ENCODE measurements at regions not wholly inside any gene's neighbourhood (a gene's known extent, or its start where the extent isn't known, plus 50 kb on each side); places are given as distances from the start of the nearest gene placed in this dataset.

GRCh38 chr18:75836516-75836915, 409.0 kb upstream of the SMIM21 start:
- Histone ChIP-seq H3K79me2 (ENCODE audit: insufficient read depth, low read length) (no peaks in the 10 kb centered on the region), H3K27me3 (ENCODE audit: control insufficient read depth in 2 of 2, insufficient read depth in 2 of 2, low read length in 2 of 2) (no peaks in the 10 kb centered on the region), H4K20me1 (ENCODE audit: insufficient read depth, low read length) (no peaks in the 10 kb centered on the region), H3K27ac (ENCODE audit: low read depth in 1 of 2, low read length in 2 of 2) (no peak overlapping the region), H3K9ac (ENCODE audit: insufficient read depth, low read length, poor library complexity, severe bottlenecking) (no peak overlapping the region), H3K4me1 (ENCODE audit: control insufficient read depth in 1 of 2, insufficient read depth in 2 of 2, low read length in 2 of 2) (no peaks in the 10 kb centered on the region), H3K9me3 (replicated peaks in 1 of 2; ENCODE audit: control insufficient read depth in 1 of 2, insufficient read depth in 1 of 2, low read length in 2 of 2) (no peaks in the 10 kb centered on the region), H3K36me3 (replicated peaks in 1 of 2; ENCODE audit: control insufficient read depth in 1 of 2, insufficient read depth in 2 of 2, low read length in 2 of 2) (no peaks in the 10 kb centered on the region), H3K4me3 (replicated peaks in 1 of 3; ENCODE audit: low read depth in 2 of 3, low read length in 3 of 3) (no peak overlapping the region), H2AFZ (ENCODE audit: insufficient read depth, low read depth, low read length, poor library complexity, severe bottlenecking) (no peak overlapping the region), H3K4me2 (replicated peaks; ENCODE audit: extremely low read depth, low read length, poor library complexity, severe bottlenecking) (no peak overlapping the region)
- no CpG with 5 or more reads among the region's 2 CpGs for WGBS (ENCODE audit: insufficient coverage)
- H3K4me3 Mint-ChIP-seq, result no peak overlapping the region
- TF ChIP-seq, protein P1, sequence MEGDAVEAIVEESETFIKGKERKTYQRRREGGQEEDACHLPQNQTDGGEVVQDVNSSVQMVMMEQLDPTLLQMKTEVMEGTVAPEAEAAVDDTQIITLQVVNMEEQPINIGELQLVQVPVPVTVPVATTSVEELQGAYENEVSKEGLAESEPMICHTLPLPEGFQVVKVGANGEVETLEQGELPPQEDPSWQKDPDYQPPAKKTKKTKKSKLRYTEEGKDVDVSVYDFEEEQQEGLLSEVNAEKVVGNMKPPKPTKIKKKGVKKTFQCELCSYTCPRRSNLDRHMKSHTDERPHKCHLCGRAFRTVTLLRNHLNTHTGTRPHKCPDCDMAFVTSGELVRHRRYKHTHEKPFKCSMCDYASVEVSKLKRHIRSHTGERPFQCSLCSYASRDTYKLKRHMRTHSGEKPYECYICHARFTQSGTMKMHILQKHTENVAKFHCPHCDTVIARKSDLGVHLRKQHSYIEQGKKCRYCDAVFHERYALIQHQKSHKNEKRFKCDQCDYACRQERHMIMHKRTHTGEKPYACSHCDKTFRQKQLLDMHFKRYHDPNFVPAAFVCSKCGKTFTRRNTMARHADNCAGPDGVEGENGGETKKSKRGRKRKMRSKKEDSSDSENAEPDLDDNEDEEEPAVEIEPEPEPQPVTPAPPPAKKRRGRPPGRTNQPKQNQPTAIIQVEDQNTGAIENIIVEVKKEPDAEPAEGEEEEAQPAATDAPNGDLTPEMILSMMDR (IDR thresholded peaks at IDR 0.05), result no peak
- H3K4me1 Mint-ChIP-seq, result no peaks in the 10 kb centered on the region
- DNase-seq, result no peak
- H3K36me3 Mint-ChIP-seq, result no peaks in the 10 kb centered on the region
- intact Hi-C loops (cut with micrococcal nuclease), result no loop called here
- H3K27ac Mint-ChIP-seq, result no peak overlapping the region
- H3K9me3 Mint-ChIP-seq, result peaks cover 0 to 7% (median 0%) of the 10 kb centered on the region in 7 donors
- H3K27me3 Mint-ChIP-seq (ENCODE audit: low read depth in 3 of 3), result peaks cover 0 to 3% (median 0%) of the 10 kb centered on the region in 3 donors

DNA sequence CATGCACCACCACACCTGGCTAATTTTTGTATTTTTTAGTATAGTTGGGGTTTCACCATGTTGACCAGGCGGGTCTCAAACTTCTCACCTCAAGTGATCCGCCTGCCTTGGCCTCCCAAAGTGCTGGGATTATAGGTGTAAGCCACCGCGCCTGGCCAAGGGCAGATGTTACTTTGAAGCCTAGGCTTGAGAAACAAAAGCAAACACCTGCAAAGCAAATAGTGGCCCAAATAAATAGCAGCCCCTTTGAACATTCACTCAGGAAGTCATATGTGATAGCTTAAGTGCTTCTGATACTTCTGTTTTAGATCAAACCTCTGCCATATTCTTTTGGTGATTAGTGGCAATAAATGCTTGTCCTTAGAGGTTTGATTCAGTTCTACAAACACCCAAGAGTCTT, 404.5 kb upstream of the SMIM21 start:
- 93% methylated on average over 4 of the region's 4 CpGs for WGBS (ENCODE audit: insufficient coverage)
- Histone ChIP-seq H3K79me2 (ENCODE audit: insufficient read depth, low read length) (no peaks in the 10 kb centered on the region), H3K9me3 (replicated peaks in 1 of 2; ENCODE audit: control insufficient read depth in 1 of 2, insufficient read depth in 1 of 2, low read length in 2 of 2) (no peaks in the 10 kb centered on the region), H3K27me3 (ENCODE audit: control insufficient read depth in 2 of 2, insufficient read depth in 2 of 2, low read length in 2 of 2) (no peaks in the 10 kb centered on the region), H3K27ac (ENCODE audit: low read depth in 1 of 2, low read length in 2 of 2) (no peak overlapping the region), H3K9ac (ENCODE audit: insufficient read depth, low read length, poor library complexity, severe bottlenecking) (no peak overlapping the region), H3K36me3 (replicated peaks in 1 of 2; ENCODE audit: control insufficient read depth in 1 of 2, insufficient read depth in 2 of 2, low read length in 2 of 2) (no peaks in the 10 kb centered on the region), H2AFZ (ENCODE audit: insufficient read depth, low read depth, low read length, poor library complexity, severe bottlenecking) (no peak overlapping the region), H3K4me2 (replicated peaks; ENCODE audit: extremely low read depth, low read length, poor library complexity, severe bottlenecking) (no peak overlapping the region), H3K4me3 (replicated peaks in 1 of 3; ENCODE audit: low read depth in 2 of 3, low read length in 3 of 3) (no peak overlapping the region), H4K20me1 (ENCODE audit: insufficient read depth, low read length) (no peaks in the 10 kb centered on the region), H3K4me1 (ENCODE audit: control insufficient read depth in 1 of 2, insufficient read depth in 2 of 2, low read length in 2 of 2) (no peaks in the 10 kb centered on the region)
- no peaks in the 10 kb centered on the region for H3K4me1 Mint-ChIP-seq
- no peak for DNase-seq
- H3K27me3 Mint-ChIP-seq (ENCODE audit: low read depth in 3 of 3), result peaks cover 0 to 3% (median 0%) of the 10 kb centered on the region in 3 donors
- H3K36me3 Mint-ChIP-seq, result no peaks in the 10 kb centered on the region
- H3K9me3 Mint-ChIP-seq, result peaks cover 0 to 5% (median 0%) of the 10 kb centered on the region in 7 donors
- H3K4me3 Mint-ChIP-seq, result no peak overlapping the region
- intact Hi-C loops (cut with micrococcal nuclease), result no loop called here
- TF ChIP-seq, protein P1 (IDR thresholded peaks at IDR 0.05), result no peak
- H3K27ac Mint-ChIP-seq, result no peak overlapping the region
